ENCODE measurements at regions not wholly inside any gene's neighbourhood (a gene's known extent, or its start where the extent isn't known, plus 50 kb on each side); places are given as distances from the start of the nearest gene placed in this dataset.

GRCh38 chr6:106875782-106876321, 98.7 kb downstream of the CD24 start:
- H3K23me2 ChIP-seq (ENCODE audit: insufficient read length, low read depth, low read length, poor library complexity, severe bottlenecking) = no peaks in the 10 kb centered on the region
- no peak overlapping the region for H4K91ac ChIP-seq (ENCODE audit: insufficient read length, low read depth, low read length)
- no peak overlapping the region for H4K5ac ChIP-seq (ENCODE audit: insufficient read length, low read depth, low read length)
- H3T11ph ChIP-seq (ENCODE audit: low read length) = no peak overlapping the region
- Mint-ChIP-seq H3K4me3 (no peak overlapping the region), H3K9me3 (peaks cover 29 to 34% of the 10 kb centered on the region in 2 experiments), H3K36me3 (ENCODE audit: insufficient read depth in 1 of 3, low read depth in 3 of 3) (peaks cover 20 to 44% (median 27%) of the 10 kb centered on the region in 3 experiments), H3K27ac (no peak overlapping the region), H3K4me1 (peaks cover 15% of the 10 kb centered on the region in 2 experiments), H3K27me3 (ENCODE audit: low read depth) (peaks cover 1% of the 10 kb centered on the region; the same call in 1 of the 2 replicates)
- H3K27me3 ChIP-seq (ENCODE audit: insufficient read depth, low read length) = no peaks in the 10 kb centered on the region
- no peak overlapping the region for H3K9ac ChIP-seq (ENCODE audit: extremely low read depth, insufficient read length, low read length)
- H2AFZ ChIP-seq (ENCODE audit: low read length) = no peak overlapping the region
- H2BK5ac ChIP-seq (ENCODE audit: insufficient read length, low read length) = no peak overlapping the region
- no peaks in the 10 kb centered on the region for H3K4me1 ChIP-seq (ENCODE audit: insufficient read depth, low read length)
- no peak overlapping the region for H2BK12ac ChIP-seq (ENCODE audit: insufficient read length, low read depth, low read length)
- H2AK5ac ChIP-seq (ENCODE audit: insufficient read length, low read length) = no peak overlapping the region
- H4K8ac ChIP-seq (replicated peaks; ENCODE audit: insufficient read length, low read depth, low read length) = no peak overlapping the region
- DNase-seq = no peak
- H3K56ac ChIP-seq (ENCODE audit: insufficient read length, low read depth, low read length) = no peak overlapping the region
- WGBS (ENCODE audit: extremely low coverage, insufficient read length, low lambda C conversion rate) = no CpG with 5 or more reads among the region's 4 CpGs
- no peak overlapping the region for H2BK20ac ChIP-seq (ENCODE audit: low read depth, low read length, poor library complexity, severe bottlenecking)
- no peak overlapping the region for H3K14ac ChIP-seq (ENCODE audit: insufficient read depth, low read length)
- H3K27ac ChIP-seq (ENCODE audit: insufficient read length, low read depth, low read length) = no peak overlapping the region
- TF ChIP-seq CTCF (conservative IDR thresholded peaks at IDR 0.05) = no peak
- no peak overlapping the region for H3K4me2 ChIP-seq (ENCODE audit: insufficient read depth, insufficient read length, low read length)
- H3K79me1 ChIP-seq (ENCODE audit: insufficient read depth, low read depth, low read length, poor library complexity, severe bottlenecking) = no peaks in the 10 kb centered on the region
- peaks cover 19% of the 10 kb centered on the region for H3K9me3 ChIP-seq (ENCODE audit: control insufficient read depth, low read depth, low read length)
- no peak overlapping the region for H2BK120ac ChIP-seq (ENCODE audit: low read depth, low read length, poor library complexity, severe bottlenecking)
- no peak overlapping the region for H3K23ac ChIP-seq (ENCODE audit: insufficient read length, low read depth, low read length)
- H4K20me1 ChIP-seq (ENCODE audit: control insufficient read depth, insufficient read depth, insufficient read length) = no peaks in the 10 kb centered on the region
- no peak overlapping the region for H3K18ac ChIP-seq (ENCODE audit: insufficient read length, low read depth, low read length)
- no peak overlapping the region for H2BK15ac ChIP-seq (ENCODE audit: low read depth, low read length)
- H3K4ac ChIP-seq (ENCODE audit: low read depth, low read length) = no peak overlapping the region
- no peaks in the 10 kb centered on the region for H3K79me2 ChIP-seq (ENCODE audit: insufficient read depth, low read length)

Data from H9 (cell line).